ENCODE measurements at regions not wholly inside any gene's neighbourhood (a gene's known extent, or its start where the extent isn't known, plus 50 kb on each side); places are given as distances from the start of the nearest gene placed in this dataset.

DNA sequence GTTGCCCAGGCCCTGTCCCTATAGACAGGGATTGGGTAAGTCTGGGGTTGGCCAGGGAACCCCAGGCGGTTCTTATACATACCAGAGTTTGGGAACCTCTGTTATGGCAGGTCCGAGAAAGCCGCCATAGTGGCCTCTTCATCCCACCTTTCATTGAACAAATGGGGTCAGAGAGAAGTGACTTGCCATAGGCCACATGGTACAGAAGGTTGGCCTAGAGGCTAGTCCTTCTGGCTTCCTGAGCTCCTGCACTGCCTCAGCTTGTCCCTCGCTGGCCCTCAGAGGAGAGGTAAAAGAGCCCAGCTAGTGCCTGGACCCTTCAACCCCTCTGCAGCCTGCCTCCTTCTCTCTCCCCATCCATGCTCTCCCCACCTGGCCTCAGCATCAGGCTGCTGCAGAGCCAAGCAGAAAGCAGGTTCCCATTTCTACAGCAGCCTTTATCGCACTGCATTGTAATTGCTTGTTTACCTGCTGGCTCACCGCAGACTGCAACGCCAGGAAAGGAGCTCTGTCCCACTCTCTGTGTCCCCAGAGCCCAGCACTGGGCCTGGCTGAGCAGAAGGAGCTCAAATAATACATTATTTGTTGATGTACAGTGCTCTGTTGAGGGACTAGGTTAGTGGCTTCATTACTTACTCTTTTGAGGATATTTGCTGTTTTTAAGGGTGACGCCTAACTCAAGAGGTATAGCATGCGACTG, 103.6 kb downstream of the TRIM29 start:
- 0 out of 4 replicates have a peak, but pooled peaks cover 0 to 2% of the 10 kb centered on the region in 2 experiments for H3K27me3 ChIP-seq (replicated peaks in 1 of 2; ENCODE audit: control insufficient read depth in 2 of 2, insufficient read depth in 2 of 2, low read length in 1 of 2)
- TF ChIP-seq NFYB (IDR thresholded peaks at IDR 0.05; ENCODE audit: insufficient read depth, low read depth, low read length) (no peak), CBX5 (IDR thresholded peaks at IDR 0.05; ENCODE audit: low read depth) (no peak), CBFB (IDR thresholded peaks at IDR 0.05; ENCODE audit: low read depth) (no peak), MXI1 (IDR thresholded peaks at IDR 0.05; ENCODE audit: low read depth, low read length) (no peak), MEF2B (IDR thresholded peaks at IDR 0.05; ENCODE audit: partially characterized antibody, poor library complexity, severe bottlenecking) (no peak), KLF5 (IDR thresholded peaks at IDR 0.05; ENCODE audit: partially characterized antibody) (no peak), ZNF207 (IDR thresholded peaks at IDR 0.05; ENCODE audit: borderline replicate concordance) (no peak), NFXL1 (IDR thresholded peaks at IDR 0.05; ENCODE audit: borderline replicate concordance) (no peak), ESRRA (IDR thresholded peaks at IDR 0.05; ENCODE audit: low read length) (no peak), FOS (IDR thresholded peaks at IDR 0.05; ENCODE audit: borderline replicate concordance, extremely low read depth, insufficient read length) (no peak), CHD2 (IDR thresholded peaks at IDR 0.05; ENCODE audit: borderline replicate concordance, low read depth, low read length) (no peak), POU2F2 (IDR thresholded peaks at IDR 0.05; ENCODE audit: borderline replicate concordance, low read depth, low read length) (no peak)
- TF ChIP-seq, protein P1, sequence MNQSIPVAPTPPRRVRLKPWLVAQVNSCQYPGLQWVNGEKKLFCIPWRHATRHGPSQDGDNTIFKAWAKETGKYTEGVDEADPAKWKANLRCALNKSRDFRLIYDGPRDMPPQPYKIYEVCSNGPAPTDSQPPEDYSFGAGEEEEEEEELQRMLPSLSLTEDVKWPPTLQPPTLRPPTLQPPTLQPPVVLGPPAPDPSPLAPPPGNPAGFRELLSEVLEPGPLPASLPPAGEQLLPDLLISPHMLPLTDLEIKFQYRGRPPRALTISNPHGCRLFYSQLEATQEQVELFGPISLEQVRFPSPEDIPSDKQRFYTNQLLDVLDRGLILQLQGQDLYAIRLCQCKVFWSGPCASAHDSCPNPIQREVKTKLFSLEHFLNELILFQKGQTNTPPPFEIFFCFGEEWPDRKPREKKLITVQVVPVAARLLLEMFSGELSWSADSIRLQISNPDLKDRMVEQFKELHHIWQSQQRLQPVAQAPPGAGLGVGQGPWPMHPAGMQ (IDR thresholded peaks at IDR 0.05; ENCODE audit: borderline replicate concordance): no peak
- TF ChIP-seq, protein P2, sequence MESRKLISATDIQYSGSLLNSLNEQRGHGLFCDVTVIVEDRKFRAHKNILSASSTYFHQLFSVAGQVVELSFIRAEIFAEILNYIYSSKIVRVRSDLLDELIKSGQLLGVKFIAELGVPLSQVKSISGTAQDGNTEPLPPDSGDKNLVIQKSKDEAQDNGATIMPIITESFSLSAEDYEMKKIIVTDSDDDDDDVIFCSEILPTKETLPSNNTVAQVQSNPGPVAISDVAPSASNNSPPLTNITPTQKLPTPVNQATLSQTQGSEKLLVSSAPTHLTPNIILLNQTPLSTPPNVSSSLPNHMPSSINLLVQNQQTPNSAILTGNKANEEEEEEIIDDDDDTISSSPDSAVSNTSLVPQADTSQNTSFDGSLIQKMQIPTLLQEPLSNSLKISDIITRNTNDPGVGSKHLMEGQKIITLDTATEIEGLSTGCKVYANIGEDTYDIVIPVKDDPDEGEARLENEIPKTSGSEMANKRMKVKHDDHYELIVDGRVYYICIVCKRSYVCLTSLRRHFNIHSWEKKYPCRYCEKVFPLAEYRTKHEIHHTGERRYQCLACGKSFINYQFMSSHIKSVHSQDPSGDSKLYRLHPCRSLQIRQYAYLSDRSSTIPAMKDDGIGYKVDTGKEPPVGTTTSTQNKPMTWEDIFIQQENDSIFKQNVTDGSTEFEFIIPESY (IDR thresholded peaks at IDR 0.05): no peak
- TF ChIP-seq, protein P3, sequence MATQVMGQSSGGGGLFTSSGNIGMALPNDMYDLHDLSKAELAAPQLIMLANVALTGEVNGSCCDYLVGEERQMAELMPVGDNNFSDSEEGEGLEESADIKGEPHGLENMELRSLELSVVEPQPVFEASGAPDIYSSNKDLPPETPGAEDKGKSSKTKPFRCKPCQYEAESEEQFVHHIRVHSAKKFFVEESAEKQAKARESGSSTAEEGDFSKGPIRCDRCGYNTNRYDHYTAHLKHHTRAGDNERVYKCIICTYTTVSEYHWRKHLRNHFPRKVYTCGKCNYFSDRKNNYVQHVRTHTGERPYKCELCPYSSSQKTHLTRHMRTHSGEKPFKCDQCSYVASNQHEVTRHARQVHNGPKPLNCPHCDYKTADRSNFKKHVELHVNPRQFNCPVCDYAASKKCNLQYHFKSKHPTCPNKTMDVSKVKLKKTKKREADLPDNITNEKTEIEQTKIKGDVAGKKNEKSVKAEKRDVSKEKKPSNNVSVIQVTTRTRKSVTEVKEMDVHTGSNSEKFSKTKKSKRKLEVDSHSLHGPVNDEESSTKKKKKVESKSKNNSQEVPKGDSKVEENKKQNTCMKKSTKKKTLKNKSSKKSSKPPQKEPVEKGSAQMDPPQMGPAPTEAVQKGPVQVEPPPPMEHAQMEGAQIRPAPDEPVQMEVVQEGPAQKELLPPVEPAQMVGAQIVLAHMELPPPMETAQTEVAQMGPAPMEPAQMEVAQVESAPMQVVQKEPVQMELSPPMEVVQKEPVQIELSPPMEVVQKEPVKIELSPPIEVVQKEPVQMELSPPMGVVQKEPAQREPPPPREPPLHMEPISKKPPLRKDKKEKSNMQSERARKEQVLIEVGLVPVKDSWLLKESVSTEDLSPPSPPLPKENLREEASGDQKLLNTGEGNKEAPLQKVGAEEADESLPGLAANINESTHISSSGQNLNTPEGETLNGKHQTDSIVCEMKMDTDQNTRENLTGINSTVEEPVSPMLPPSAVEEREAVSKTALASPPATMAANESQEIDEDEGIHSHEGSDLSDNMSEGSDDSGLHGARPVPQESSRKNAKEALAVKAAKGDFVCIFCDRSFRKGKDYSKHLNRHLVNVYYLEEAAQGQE (IDR thresholded peaks at IDR 0.05; ENCODE audit: low read depth, low read length): no peak
- TF ChIP-seq, protein P4, sequence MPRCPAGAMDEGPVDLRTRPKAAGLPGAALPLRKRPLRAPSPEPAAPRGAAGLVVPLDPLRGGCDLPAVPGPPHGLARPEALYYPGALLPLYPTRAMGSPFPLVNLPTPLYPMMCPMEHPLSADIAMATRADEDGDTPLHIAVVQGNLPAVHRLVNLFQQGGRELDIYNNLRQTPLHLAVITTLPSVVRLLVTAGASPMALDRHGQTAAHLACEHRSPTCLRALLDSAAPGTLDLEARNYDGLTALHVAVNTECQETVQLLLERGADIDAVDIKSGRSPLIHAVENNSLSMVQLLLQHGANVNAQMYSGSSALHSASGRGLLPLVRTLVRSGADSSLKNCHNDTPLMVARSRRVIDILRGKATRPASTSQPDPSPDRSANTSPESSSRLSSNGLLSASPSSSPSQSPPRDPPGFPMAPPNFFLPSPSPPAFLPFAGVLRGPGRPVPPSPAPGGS (IDR thresholded peaks at IDR 0.05; ENCODE audit: borderline replicate concordance, insufficient read depth, low read depth, low read length, poor library complexity, severe bottlenecking): no peak

More for the DNA sequence above, 103.6 kb downstream of the TRIM29 start:
- H3K79me2 ChIP-seq (ENCODE audit: control insufficient read depth, insufficient read depth, low read length): no peaks in the 10 kb centered on the region
- no peak overlapping the region for H3K27ac ChIP-seq (ENCODE audit: control insufficient read depth, insufficient read depth)
- no peaks in the 10 kb centered on the region; the same call in 2 of the 3 replicates for H3K9me3 ChIP-seq (replicated peaks; ENCODE audit: control insufficient read depth, insufficient read depth, low read length)
- no peaks in the 10 kb centered on the region for H4K20me1 ChIP-seq (ENCODE audit: control insufficient read depth, insufficient read depth)
- ChIA-PET SMC1A (ENCODE audit: uncharacterized antibody, unreplicated experiment) (no interaction called here), RAD21 (ENCODE audit: unreplicated experiment) (interaction anchor here (0.6 kb wide), 1 partner anchor 17 kb away, joined by 3 read pairs; no protein-coding TSS in a partner anchor), CTCF (interaction anchor here (0.8 kb wide), 1 partner anchor 11 kb away, joined by 3 read pairs; no protein-coding TSS in a partner anchor), POLR2A (no interaction called here)
- H2AFZ ChIP-seq (ENCODE audit: control insufficient read depth, low read depth, low read length): no peak overlapping the region
- in situ Hi-C loops (cut with MboI): no loop called here
- ATAC-seq (no peak), DNase-seq (ENCODE audit: low read depth, low spot score) (no peak), FAIRE-seq (no peak)
- H3K4me2 ChIP-seq (ENCODE audit: control insufficient read depth, insufficient read depth): no peak overlapping the region
- no peaks in the 10 kb centered on the region for H3K4me1 ChIP-seq (ENCODE audit: control insufficient read depth, insufficient read depth, low read length)
- no TSS peak for BruUV-seq (replicated peaks)
- 40% methylated on average over 9 of the region's 9 CpGs for WGBS (ENCODE audit: insufficient coverage, insufficient replicate concordance, low lambda C conversion rate, missing lambda C conversion rate)
- intact Hi-C loops (cut with micrococcal nuclease; ENCODE audit: unreplicated experiment): no loop called here
- no peak overlapping the region for H3K9ac ChIP-seq (ENCODE audit: control insufficient read depth, insufficient read depth, low read length)
- no peak overlapping the region for H3K4me3 ChIP-seq
- no peaks in the 10 kb centered on the region for H3K36me3 ChIP-seq (ENCODE audit: control insufficient read depth in 2 of 2, insufficient read depth in 2 of 2, low read length in 1 of 2)
